ENCODE measurements at regions not wholly inside any gene's neighbourhood (a gene's known extent, or its start where the extent isn't known, plus 50 kb on each side); places are given as distances from the start of the nearest gene placed in this dataset.

GRCh38 chr7:108802650-108803049, 233.0 kb downstream of the DNAJB9 start:
- Histone ChIP-seq H3K9me3 (ENCODE audit: low read depth) (no peaks in the 10 kb centered on the region), H3K4me2 (no peak overlapping the region), H3K36me3 (no peaks in the 10 kb centered on the region), H4K20me1 (ENCODE audit: low read depth) (no peaks in the 10 kb centered on the region), H3K27ac (no peak overlapping the region), H3K79me2 (ENCODE audit: low read depth) (no peaks in the 10 kb centered on the region), H2AFZ (replicated peaks) (peak overlapping the region; percentile 67), H3K4me1 (no peaks in the 10 kb centered on the region), H3K27me3 (no peaks in the 10 kb centered on the region), H3F3A (ENCODE audit: low read depth) (no peaks in the 10 kb centered on the region), H3K9ac (no peak overlapping the region), H3K4me3 (no peak overlapping the region)
- Mint-ChIP-seq H3K27ac (no peak overlapping the region), H3K9me3 (no peaks in the 10 kb centered on the region), H3K4me3 (no peak overlapping the region), H3K27me3 (ENCODE audit: insufficient read depth, low read depth) (no peaks in the 10 kb centered on the region), H3K36me3 (no peaks in the 10 kb centered on the region), H3K4me1 (no peaks in the 10 kb centered on the region)
- no peak for DNase-seq (ENCODE audit: low spot score)
- TF ChIP-seq CTCF (IDR thresholded peaks at IDR 0.05) (no peak), EZH2 (IDR thresholded peaks at IDR 0.05) (no peak), EZH2phosphoT487 (IDR thresholded peaks at IDR 0.05) (no peak)

- no peak for TF ChIP-seq EZH2phosphoT487 (IDR thresholded peaks at IDR 0.05)
- no peak for TF ChIP-seq EZH2 (IDR thresholded peaks at IDR 0.05)
- peak; percentile 77 for TF ChIP-seq CTCF (IDR thresholded peaks at IDR 0.05)
Observed at GRCh38 chr7:108805808-108806397, 236.2 kb downstream of the DNAJB9 start.

GRCh38 chr7:108808549-108809266, 239.0 kb downstream of the DNAJB9 start:
- Histone ChIP-seq H3K9ac (no peak overlapping the region), H2AFZ (replicated peaks) (no peak overlapping the region), H3K36me3 (no peaks in the 10 kb centered on the region), H3F3A (ENCODE audit: low read depth) (no peaks in the 10 kb centered on the region), H3K27ac (no peak overlapping the region), H3K4me1 (no peaks in the 10 kb centered on the region), H4K20me1 (ENCODE audit: low read depth) (no peaks in the 10 kb centered on the region), H3K9me3 (ENCODE audit: low read depth) (no peaks in the 10 kb centered on the region), H3K79me2 (ENCODE audit: low read depth) (no peaks in the 10 kb centered on the region), H3K4me3 (no peak overlapping the region), H3K4me2 (no peak overlapping the region), H3K27me3 (no peaks in the 10 kb centered on the region)
- H3K27me3 Mint-ChIP-seq (ENCODE audit: insufficient read depth, low read depth), result no peaks in the 10 kb centered on the region
- no peak for TF ChIP-seq CTCF (IDR thresholded peaks at IDR 0.05)
- no peak for TF ChIP-seq EZH2phosphoT487 (IDR thresholded peaks at IDR 0.05)
- no peak for TF ChIP-seq EZH2 (IDR thresholded peaks at IDR 0.05)
- no peak overlapping the region for H3K27ac Mint-ChIP-seq
- H3K4me3 Mint-ChIP-seq, result no peak overlapping the region
- no peak for DNase-seq (ENCODE audit: low spot score)
- H3K36me3 Mint-ChIP-seq, result no peaks in the 10 kb centered on the region
- H3K9me3 Mint-ChIP-seq, result no peaks in the 10 kb centered on the region
- peaks cover 7% of the 10 kb centered on the region for H3K4me1 Mint-ChIP-seq

More at GRCh38 chr7:108805808-108806397, 236.2 kb downstream of the DNAJB9 start:
- peak; percentile 55 for DNase-seq (ENCODE audit: low spot score)
- Histone ChIP-seq H3K9me3 (ENCODE audit: low read depth) (no peaks in the 10 kb centered on the region), H3K4me2 (no peak overlapping the region), H3K9ac (no peak overlapping the region), H3K4me1 (no peaks in the 10 kb centered on the region), H3K4me3 (no peak overlapping the region), H3K27me3 (no peaks in the 10 kb centered on the region), H2AFZ (replicated peaks) (peak overlapping the region; percentile 98), H3K79me2 (ENCODE audit: low read depth) (no peaks in the 10 kb centered on the region), H3K27ac (no peak overlapping the region), H3K36me3 (no peaks in the 10 kb centered on the region), H3F3A (ENCODE audit: low read depth) (no peaks in the 10 kb centered on the region), H4K20me1 (ENCODE audit: low read depth) (no peaks in the 10 kb centered on the region)
- H3K4me1 Mint-ChIP-seq, result peaks cover 7% of the 10 kb centered on the region
- H3K4me3 Mint-ChIP-seq, result no peak overlapping the region
- no peaks in the 10 kb centered on the region for H3K36me3 Mint-ChIP-seq
- no peaks in the 10 kb centered on the region for H3K9me3 Mint-ChIP-seq
- no peaks in the 10 kb centered on the region for H3K27me3 Mint-ChIP-seq (ENCODE audit: insufficient read depth, low read depth)
- H3K27ac Mint-ChIP-seq, result no peak overlapping the region

Measured in neural progenitor cell (in vitro differentiated cells).